ENCODE measurements at regions not wholly inside any gene's neighbourhood (a gene's known extent, or its start where the extent isn't known, plus 50 kb on each side); places are given as distances from the start of the nearest gene placed in this dataset.

DNA sequence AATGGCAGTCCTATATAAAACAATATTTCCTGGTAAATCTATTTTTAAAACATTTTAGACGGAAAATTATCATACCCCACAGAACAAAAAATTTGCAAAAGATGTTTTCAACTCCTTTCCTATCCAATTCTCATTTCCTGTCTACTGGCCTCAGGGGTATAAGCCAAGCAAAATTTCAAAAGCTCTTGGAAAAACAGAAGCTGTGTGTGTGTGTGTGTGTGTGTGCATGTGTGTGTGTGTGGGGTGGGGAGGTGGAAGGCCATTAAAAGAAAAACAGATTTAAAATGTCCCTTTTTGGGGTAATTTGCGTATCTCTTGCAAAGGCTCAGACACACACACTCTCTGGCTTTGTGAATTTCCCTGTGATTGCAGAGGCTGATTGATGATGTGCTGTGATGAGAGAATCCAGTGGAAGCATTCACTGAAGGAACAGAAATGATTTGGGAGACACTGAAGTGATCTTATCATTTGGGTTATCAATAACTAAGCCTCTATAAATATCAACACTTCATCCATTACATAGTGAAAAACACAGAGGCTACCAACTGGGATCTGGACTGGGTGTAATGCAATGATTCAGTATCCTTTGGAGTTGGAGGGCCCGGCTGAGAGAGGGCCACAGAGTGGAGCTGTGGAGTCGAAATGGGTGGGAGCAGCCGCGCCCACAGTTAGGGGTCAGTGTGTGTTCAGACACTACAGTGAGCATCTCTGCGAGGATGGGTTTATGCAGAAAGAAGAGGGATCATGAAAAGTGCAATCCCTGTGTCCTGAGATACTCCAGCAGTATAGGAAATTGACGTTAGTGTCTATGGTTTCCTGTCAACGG is 106.8 kb upstream of the PREP start:
- intact Hi-C loops (cut with micrococcal nuclease), result no loop called here

DNA sequence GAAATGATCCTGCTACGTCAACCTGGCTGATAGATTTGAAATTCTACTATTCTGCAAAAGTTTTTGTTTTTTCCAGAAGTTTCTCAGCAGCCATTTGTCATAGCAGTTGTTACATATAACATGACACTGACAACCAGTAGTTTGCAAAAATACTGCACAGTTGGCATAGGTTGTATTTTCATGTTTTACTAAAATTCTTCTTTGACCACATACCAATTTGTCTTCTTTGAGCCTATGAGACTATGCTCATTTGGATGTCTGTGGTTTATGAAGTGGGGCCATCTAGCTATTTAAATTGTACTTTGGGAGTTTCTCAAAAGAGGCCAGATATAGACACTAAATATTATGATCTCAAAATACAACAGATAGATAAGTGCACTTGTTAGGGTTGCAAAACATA is 104.9 kb upstream of the PREP start:
- DNase-seq (ENCODE audit: low spot score), result no peak
- Mint-ChIP-seq H3K27ac (no peak overlapping the region), H3K4me1 (ENCODE audit: low read depth) (peaks cover 20% of the 10 kb centered on the region), H3K4me3 (ENCODE audit: low read depth) (no peak overlapping the region), H3K27me3 (ENCODE audit: low read depth) (peaks cover 13% of the 10 kb centered on the region), H3K9me3 (no peaks in the 10 kb centered on the region), H3K36me3 (ENCODE audit: low read depth) (no peaks in the 10 kb centered on the region)
- intact Hi-C loops (cut with micrococcal nuclease), result no loop called here

More for the DNA sequence above, 106.8 kb upstream of the PREP start:
- Mint-ChIP-seq H3K36me3 (ENCODE audit: low read depth) (no peaks in the 10 kb centered on the region), H3K27ac (no peak overlapping the region), H3K4me1 (ENCODE audit: low read depth) (peaks cover 25% of the 10 kb centered on the region), H3K9me3 (no peaks in the 10 kb centered on the region), H3K27me3 (ENCODE audit: low read depth) (peaks cover 12% of the 10 kb centered on the region), H3K4me3 (ENCODE audit: low read depth) (no peak overlapping the region)
- no peak for DNase-seq (ENCODE audit: low spot score)

DNA sequence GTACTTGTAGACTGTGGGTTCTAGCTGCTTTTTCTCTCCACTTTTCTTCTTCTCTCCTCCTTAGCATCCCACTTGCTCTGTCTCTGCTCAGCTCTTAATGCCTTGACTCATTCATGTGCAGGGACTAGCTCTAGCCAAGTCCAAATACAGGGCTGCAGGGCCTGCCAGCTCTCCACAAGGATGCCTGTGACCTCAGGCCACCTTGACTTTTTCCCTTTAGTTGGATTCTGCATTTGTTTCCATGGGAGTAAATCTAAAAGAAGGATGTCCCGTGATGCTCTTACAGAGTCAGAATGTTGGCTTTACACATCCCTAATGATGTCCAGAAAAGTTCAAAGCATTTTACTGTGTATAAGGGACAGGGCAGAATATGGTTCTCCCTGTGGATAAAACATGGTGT is 101.8 kb upstream of the PREP start:
- DNase-seq (ENCODE audit: low spot score), result no peak
- Mint-ChIP-seq H3K27ac (no peak overlapping the region), H3K36me3 (ENCODE audit: low read depth) (peaks cover 3% of the 10 kb centered on the region), H3K9me3 (no peaks in the 10 kb centered on the region), H3K27me3 (ENCODE audit: low read depth) (peaks cover 16% of the 10 kb centered on the region), H3K4me1 (ENCODE audit: low read depth) (peaks cover 2% of the 10 kb centered on the region), H3K4me3 (ENCODE audit: low read depth) (no peak overlapping the region)
- intact Hi-C loops (cut with micrococcal nuclease), result no loop called here

DNA sequence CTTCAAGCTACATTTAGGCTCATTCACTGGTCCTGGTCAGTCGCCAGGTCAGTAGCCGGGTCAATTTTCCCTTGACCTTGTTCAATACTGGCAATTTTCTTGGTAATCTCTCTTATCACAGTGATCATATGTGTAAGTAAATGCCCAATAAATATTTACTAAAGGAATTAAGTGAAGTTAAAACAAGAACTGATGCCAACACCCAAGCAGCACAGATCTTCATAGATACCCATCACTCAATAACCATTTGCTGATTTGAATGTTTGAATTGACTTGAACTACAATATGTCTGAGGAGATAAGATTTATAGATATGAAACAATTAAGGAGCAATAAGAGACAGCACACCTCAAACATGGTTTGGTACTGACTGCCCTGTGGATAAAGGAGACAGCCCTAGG is 100.8 kb upstream of the PREP start:
- no peak overlapping the region for H3K4me3 Mint-ChIP-seq (ENCODE audit: low read depth)
- peaks cover 18% of the 10 kb centered on the region for H3K27me3 Mint-ChIP-seq (ENCODE audit: low read depth)
- no peaks in the 10 kb centered on the region for H3K9me3 Mint-ChIP-seq
- H3K36me3 Mint-ChIP-seq (ENCODE audit: low read depth), result peaks cover 3% of the 10 kb centered on the region
- intact Hi-C loops (cut with micrococcal nuclease), result no loop called here
- DNase-seq (ENCODE audit: low spot score), result no peak
- H3K27ac Mint-ChIP-seq, result no peak overlapping the region
- H3K4me1 Mint-ChIP-seq (ENCODE audit: low read depth), result peaks cover 2% of the 10 kb centered on the region

DNA sequence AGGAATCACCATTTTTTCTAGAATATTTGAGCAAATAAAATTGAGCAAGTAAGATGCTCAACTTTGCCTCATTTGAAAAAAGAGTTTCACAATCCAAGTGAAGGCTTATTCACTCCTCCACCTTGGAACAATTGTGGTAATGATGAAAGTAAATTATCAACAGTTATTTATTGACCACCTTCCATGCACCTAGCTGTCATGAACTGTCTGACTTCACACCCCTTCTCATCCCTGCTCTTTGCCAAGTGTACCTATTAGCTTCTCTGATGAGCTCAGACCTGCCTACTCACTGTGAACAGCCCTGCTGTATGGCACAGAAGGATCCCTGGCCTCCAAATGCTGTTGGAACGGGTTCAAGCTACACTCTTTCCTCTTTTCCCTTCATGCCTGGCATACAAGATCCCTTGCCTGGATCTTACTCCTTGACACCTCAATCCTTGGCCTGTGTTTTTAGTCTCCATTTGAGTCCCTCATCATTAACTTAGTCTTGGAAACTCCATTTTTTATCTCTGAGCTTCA is 99.0 kb upstream of the PREP start:
- no peaks in the 10 kb centered on the region for H3K9me3 Mint-ChIP-seq
- peaks cover 20% of the 10 kb centered on the region for H3K27me3 Mint-ChIP-seq (ENCODE audit: low read depth)
- DNase-seq (ENCODE audit: low spot score), result no peak
- intact Hi-C loops (cut with micrococcal nuclease), result no loop called here
- no peaks in the 10 kb centered on the region for H3K4me1 Mint-ChIP-seq (ENCODE audit: low read depth)
- H3K4me3 Mint-ChIP-seq (ENCODE audit: low read depth), result no peak overlapping the region
- peaks cover 3% of the 10 kb centered on the region for H3K36me3 Mint-ChIP-seq (ENCODE audit: low read depth)
- no peak overlapping the region for H3K27ac Mint-ChIP-seq

DNA sequence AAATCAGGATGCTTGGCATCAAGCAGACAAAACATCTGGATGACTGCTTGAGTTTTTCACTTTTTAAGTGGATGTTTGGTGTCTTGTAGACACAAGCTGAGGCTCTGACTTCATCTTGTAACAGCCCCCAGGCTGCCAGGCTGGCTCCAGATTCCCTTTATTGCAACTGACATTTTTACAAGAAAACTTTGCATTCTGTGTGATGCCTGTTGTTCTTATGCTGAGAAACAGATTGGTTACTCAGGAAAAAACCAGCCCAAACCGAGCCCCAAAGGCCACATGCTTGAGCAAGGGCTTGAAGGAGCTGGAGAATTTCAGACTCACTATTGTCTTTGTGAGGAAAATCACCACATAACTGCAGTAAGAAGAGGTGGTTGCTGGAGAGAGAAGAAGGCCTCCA is 98.4 kb upstream of the PREP start:
- Mint-ChIP-seq H3K4me1 (ENCODE audit: low read depth) (no peaks in the 10 kb centered on the region), H3K9me3 (no peaks in the 10 kb centered on the region), H3K4me3 (ENCODE audit: low read depth) (no peak overlapping the region), H3K27ac (no peak overlapping the region), H3K36me3 (ENCODE audit: low read depth) (peaks cover 3% of the 10 kb centered on the region), H3K27me3 (ENCODE audit: low read depth) (peaks cover 18% of the 10 kb centered on the region)
- intact Hi-C loops (cut with micrococcal nuclease), result no loop called here
- DNase-seq (ENCODE audit: low spot score), result no peak

DNA sequence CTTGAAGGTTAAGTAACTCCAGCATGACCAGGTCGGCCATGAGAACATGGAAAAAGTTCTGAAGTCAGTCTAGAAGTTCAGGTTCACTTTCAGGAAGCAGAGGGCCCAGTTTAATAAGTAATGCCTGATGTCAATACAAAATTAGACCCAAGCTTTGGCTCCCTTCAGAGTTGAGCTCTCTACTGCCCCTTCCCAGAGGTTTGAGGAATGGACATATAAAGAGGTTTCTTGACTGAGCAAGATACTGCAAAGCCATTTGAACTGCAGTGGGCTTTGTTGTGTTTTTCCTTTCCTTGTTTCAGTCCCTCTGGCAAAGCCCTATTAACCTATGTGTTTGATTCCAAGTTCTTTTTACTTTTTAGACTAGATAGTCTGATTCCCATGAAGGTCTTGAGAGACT is 97.8 kb upstream of the PREP start:
- Mint-ChIP-seq H3K4me3 (ENCODE audit: low read depth) (no peak overlapping the region), H3K9me3 (no peaks in the 10 kb centered on the region), H3K4me1 (ENCODE audit: low read depth) (no peaks in the 10 kb centered on the region), H3K36me3 (ENCODE audit: low read depth) (peaks cover 3% of the 10 kb centered on the region), H3K27ac (no peak overlapping the region), H3K27me3 (ENCODE audit: low read depth) (peaks cover 15% of the 10 kb centered on the region)
- DNase-seq (ENCODE audit: low spot score), result no peak
- intact Hi-C loops (cut with micrococcal nuclease), result no loop called here

DNA sequence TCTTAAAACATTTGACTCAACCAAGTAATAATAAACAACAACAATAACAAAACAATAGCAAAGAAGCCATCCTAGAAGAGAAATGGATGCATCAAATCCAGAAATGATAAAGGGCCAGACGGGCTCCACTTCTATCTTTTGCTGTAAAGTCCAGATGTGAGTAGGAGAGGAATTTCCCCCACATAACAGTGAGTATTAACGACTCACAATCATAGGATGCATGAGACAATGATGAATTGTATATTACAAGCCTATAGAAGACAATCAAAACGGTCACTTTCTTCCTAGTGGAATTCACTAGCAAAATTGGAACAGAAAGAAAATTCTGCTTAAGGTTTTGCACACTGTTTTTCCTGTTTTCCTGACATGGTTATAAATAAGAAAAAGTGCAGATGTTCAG is 97.0 kb upstream of the PREP start:
- Mint-ChIP-seq H3K36me3 (ENCODE audit: low read depth) (peaks cover 3% of the 10 kb centered on the region), H3K4me3 (ENCODE audit: low read depth) (no peak overlapping the region), H3K4me1 (ENCODE audit: low read depth) (no peaks in the 10 kb centered on the region), H3K27ac (no peak overlapping the region), H3K9me3 (no peaks in the 10 kb centered on the region), H3K27me3 (ENCODE audit: low read depth) (peaks cover 12% of the 10 kb centered on the region)
- intact Hi-C loops (cut with micrococcal nuclease), result no loop called here
- DNase-seq (ENCODE audit: low spot score), result no peak

DNA sequence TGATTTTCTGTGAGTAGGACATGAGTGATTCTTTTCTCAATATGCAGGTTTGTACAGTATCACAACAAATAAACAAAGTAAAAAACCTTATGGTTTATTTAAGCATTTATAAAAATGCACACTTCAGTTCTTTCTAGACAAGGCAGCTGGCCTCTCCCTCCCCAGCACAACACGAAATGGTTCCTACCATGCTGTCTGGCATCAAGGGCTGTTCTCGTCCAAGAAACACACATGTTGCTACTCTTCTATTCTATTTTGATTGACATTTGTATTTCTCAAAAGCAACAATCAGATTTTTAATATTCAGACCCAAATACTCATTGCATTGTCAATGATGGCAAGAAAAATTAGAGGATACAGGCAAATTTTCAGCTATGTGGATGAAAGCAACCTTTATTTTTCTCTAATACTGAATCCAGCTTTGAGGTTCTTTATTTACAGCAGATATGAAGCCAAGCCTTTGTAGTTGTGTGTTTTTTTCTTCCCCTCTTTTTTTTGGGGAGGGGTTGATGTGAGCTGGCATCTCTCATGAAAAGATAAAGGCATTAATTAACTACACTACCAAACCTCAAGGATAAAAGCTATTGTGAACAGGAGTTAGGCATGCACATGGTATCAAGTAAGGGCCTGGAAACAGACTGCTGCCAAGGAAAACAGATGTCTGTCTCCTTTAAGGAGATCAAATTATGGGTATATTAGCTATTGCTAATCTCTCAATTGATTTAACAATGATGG is 96.4 kb upstream of the PREP start:
- peaks cover 3% of the 10 kb centered on the region for H3K36me3 Mint-ChIP-seq (ENCODE audit: low read depth)
- no peaks in the 10 kb centered on the region for H3K4me1 Mint-ChIP-seq (ENCODE audit: low read depth)
- H3K27me3 Mint-ChIP-seq (ENCODE audit: low read depth), result peaks cover 10% of the 10 kb centered on the region
- intact Hi-C loops (cut with micrococcal nuclease), result no loop called here
- no peaks in the 10 kb centered on the region for H3K9me3 Mint-ChIP-seq
- H3K27ac Mint-ChIP-seq, result no peak overlapping the region
- no peak overlapping the region for H3K4me3 Mint-ChIP-seq (ENCODE audit: low read depth)
- DNase-seq (ENCODE audit: low spot score), result no peak

DNA sequence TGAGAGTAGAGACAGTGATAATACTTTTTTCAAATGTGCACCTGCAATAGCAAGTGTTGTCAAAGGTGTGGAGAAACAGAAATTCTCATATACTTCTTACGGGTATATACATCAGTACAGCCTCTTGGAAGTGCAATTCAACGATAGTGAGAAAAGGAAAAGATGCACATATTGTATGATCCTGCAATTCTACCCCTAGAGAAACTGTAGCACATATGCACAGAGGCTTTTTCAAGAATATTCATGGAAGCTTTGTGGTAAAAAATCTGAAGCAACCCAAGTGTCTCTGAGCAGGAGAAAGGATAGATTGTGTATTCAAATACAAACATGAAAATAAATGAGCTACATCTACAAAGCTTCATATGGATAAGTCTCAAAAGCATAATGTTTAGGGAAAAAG is 94.7 kb upstream of the PREP start:
- peaks cover 10% of the 10 kb centered on the region for H3K4me1 Mint-ChIP-seq (ENCODE audit: low read depth)
- H3K4me3 Mint-ChIP-seq (ENCODE audit: low read depth), result no peak overlapping the region
- no peaks in the 10 kb centered on the region for H3K9me3 Mint-ChIP-seq
- no peak overlapping the region for H3K27ac Mint-ChIP-seq
- no peak for DNase-seq (ENCODE audit: low spot score)
- peaks cover 9% of the 10 kb centered on the region for H3K27me3 Mint-ChIP-seq (ENCODE audit: low read depth)
- H3K36me3 Mint-ChIP-seq (ENCODE audit: low read depth), result peaks cover 3% of the 10 kb centered on the region
- intact Hi-C loops (cut with micrococcal nuclease), result no loop called here

DNA sequence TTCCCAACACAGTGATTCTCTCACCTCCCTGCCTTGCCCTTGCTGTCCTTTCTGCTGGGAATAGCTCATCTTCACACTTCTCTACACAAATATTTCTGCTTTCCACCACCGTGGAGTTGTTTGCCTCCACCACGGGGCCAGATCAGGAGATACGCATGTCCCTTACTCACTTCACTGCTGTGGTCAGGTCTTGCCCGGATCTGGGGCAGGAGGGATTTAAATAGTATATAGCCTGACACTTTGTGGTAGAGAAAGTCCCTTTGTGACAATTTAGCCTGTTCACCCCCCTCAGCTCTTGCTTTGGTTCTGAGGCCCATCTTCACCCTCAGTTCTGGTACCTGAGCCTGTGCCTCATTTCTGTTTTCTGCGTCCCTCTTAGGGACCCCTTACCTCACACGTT is 92.6 kb upstream of the PREP start:
- intact Hi-C loops (cut with micrococcal nuclease), result no loop called here
- Mint-ChIP-seq H3K27me3 (ENCODE audit: low read depth) (peaks cover 5% of the 10 kb centered on the region), H3K27ac (no peak overlapping the region), H3K36me3 (ENCODE audit: low read depth) (no peaks in the 10 kb centered on the region), H3K4me3 (ENCODE audit: low read depth) (no peak overlapping the region), H3K4me1 (ENCODE audit: low read depth) (peaks cover 15% of the 10 kb centered on the region), H3K9me3 (no peaks in the 10 kb centered on the region)
- no peak for DNase-seq (ENCODE audit: low spot score)

DNA sequence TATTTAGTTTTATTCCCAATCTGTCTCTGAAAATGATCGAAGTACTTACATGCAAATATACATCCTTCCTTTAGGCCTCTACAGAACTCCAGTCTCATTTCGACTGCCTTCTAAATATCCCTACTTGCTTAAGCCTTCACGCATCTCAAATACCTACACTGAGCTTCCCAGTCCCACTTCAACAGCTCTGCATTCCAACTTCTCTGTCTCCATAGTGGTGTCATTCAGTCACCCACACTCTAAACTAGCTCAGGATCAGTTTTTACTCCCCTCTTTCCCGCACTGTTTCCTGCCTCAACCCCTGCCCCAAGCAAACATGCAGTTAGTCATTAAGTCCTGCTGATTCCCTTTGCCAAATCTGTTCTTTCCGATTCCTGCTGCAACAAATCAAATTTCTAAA is 91.8 kb upstream of the PREP start:
- H3K36me3 Mint-ChIP-seq (ENCODE audit: low read depth), result no peaks in the 10 kb centered on the region
- DNase-seq (ENCODE audit: low spot score), result no peak
- H3K4me1 Mint-ChIP-seq (ENCODE audit: low read depth), result peaks cover 16% of the 10 kb centered on the region
- no peak overlapping the region for H3K27ac Mint-ChIP-seq
- peaks cover 3% of the 10 kb centered on the region for H3K27me3 Mint-ChIP-seq (ENCODE audit: low read depth)
- H3K9me3 Mint-ChIP-seq, result no peaks in the 10 kb centered on the region
- no peak overlapping the region for H3K4me3 Mint-ChIP-seq (ENCODE audit: low read depth)
- intact Hi-C loops (cut with micrococcal nuclease), result loop anchor here (5.0 kb wide), 1 partner anchor 68 kb away; no protein-coding TSS in a partner anchor

DNA sequence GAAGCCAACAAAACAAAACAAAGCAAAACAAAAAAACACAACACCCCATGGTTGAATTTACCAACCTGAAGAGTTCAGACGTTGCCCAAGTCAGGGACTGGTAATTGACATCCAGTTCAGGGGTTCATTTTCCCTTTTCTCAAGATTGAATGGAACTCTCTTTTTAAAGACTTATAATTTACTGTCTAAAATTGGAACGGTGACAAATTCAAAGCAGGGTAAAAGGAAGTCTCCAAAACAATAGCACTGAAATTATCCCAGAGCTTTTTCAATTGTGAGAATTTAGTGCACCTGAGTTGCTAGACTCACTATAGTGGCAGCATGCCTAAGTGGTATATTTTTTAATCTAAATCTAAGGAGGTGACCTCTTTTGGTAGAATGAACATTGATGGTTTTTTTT is 90.9 kb upstream of the PREP start:
- Mint-ChIP-seq H3K27ac (no peak overlapping the region), H3K9me3 (no peaks in the 10 kb centered on the region), H3K27me3 (ENCODE audit: low read depth) (peaks cover 2% of the 10 kb centered on the region), H3K4me3 (ENCODE audit: low read depth) (no peak overlapping the region), H3K4me1 (ENCODE audit: low read depth) (peaks cover 25% of the 10 kb centered on the region), H3K36me3 (ENCODE audit: low read depth) (no peaks in the 10 kb centered on the region)
- no peak for DNase-seq (ENCODE audit: low spot score)
- intact Hi-C loops (cut with micrococcal nuclease), result loop anchor here (5.0 kb wide), 1 partner anchor 69 kb away; no protein-coding TSS in a partner anchor

All from activated T-helper 2 cell treated with anti-CD3 and anti-CD28 coated beads, Interferon-gamma antibody, Interleukin-2, Interleukin-4, amounts not matched to agents 10 μg/mL and 5 μg/mL and 100 μg/mL, durations not matched to agents 14 hours and 24 hours and 36 hours (primary cell).